HG03460 (cell line): ENCODE measurements at regions not wholly inside any gene's neighbourhood (a gene's known extent, or its start where the extent isn't known, plus 50 kb on each side); places are given as distances from the start of the nearest gene placed in this dataset.

Experiments
- ATAC-seq: cut with Tn5 transposase; IDR thresholded peaks from one replicate; pipeline ENCODE4 v1.9.1; 2021; ENCODE audit not compliant: unreplicated experiment

- ATAC-seq, result no peak
These were observed 575.5 kb upstream of the NDST4 start for GRCh38 chr4:115688961-115689360.

DNA sequence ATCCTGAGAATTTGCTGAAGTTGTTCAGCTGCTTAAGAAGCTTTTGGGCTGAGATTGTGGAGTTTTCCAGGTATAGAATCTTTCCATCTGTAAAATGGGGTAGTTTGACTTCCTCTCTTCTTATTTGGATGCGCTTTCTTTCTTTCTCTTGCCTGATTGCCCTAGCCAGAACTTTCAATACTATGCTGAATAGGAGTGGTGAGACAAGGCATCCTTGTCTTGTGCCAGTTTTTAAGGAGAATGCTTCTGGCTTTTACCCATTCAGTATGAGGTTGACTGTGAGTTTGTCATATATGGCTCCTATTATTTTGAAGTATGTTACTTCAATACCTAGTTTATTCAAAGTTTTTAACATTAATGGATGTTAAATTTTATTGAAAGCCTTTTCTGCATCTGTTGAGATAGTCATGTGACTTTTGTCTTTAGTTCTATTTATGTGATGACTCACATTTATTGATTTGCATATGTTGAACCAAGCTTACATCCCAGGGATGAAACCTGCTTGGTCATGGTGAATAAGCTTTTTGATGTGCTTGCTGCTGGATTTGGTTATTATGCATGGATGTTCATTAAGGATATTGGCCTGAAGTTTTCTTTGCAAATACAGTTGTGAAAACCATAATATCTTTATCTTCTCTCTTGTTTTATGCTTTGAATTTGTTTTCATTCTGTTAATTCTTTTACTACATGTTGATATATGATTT, 573.8 kb upstream of the NDST4 start:
- ATAC-seq, result no peak

- no peak for ATAC-seq
These were observed 565.1 kb upstream of the NDST4 start for GRCh38 chr4:115678425-115678941.

GRCh38 chr4:115675719-115676118, 562.3 kb upstream of the NDST4 start:
- no peak for ATAC-seq

GRCh38 chr4:115674485-115674884, 561.1 kb upstream of the NDST4 start:
- ATAC-seq, result no peak

DNA sequence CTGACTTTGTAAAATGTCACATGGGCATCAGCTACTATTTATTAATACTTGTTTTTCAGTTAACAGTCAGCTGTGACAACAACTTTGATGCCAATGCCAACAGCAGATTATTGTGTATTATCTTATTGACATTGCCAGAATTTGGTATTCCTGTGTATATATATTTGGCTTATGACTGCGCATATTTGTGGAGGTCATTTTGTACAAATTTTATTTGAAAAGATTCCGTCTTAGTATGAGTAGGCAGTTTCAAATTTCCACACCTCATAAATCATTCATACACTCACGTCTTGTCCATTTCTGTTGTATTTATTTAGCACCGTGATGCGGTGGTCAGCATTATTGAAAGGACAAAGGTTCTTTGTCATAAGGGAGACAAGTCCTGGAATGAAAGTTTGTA, 558.2 kb upstream of the NDST4 start:
- no peak for ATAC-seq

DNA sequence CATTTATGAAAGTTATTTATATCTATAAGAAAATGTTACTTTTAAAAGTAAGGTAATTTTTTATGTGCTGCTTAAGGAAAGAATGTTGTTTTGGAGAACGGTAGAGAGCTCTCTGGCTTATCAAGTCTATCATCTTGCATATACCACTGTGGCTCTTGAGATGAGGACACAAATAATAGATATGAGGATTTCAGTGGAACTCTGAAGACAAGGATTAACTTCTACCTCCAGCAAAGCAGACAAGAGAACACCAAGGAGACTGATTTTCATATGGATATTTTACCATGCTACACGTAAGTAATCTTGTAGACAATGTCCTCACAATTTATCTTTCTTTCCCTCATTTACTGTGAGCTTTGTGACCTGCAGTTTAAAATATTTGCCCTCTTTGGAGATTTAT, 557.5 kb upstream of the NDST4 start:
- no peak for ATAC-seq

- ATAC-seq, result no peak
These were observed 555.0 kb upstream of the NDST4 start for GRCh38 chr4:115668396-115668795.

DNA sequence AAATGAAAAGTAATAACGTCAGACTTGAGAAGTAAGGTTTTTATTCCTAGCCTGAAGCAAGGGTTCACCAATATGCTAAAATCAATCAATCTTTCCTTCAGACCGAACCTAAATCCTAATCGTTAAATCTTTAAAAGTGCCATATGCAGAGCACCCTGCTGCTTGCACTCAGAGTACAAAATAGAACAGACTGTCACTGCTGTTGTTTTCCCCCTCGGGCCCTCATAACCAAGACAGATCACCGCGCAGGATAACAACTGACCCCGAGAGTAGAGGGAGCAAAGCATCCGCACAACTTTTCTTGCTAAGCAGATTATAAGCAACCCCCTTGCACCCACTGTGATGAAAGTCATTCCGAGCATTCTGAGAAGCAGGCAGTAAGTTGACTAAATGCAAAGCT, 550.9 kb upstream of the NDST4 start:
- ATAC-seq, result no peak

GRCh38 chr4:115660465-115660864, 547.0 kb upstream of the NDST4 start:
- no peak for ATAC-seq

GRCh38 chr4:115657991-115658650, 544.7 kb upstream of the NDST4 start:
- no peak for ATAC-seq

DNA sequence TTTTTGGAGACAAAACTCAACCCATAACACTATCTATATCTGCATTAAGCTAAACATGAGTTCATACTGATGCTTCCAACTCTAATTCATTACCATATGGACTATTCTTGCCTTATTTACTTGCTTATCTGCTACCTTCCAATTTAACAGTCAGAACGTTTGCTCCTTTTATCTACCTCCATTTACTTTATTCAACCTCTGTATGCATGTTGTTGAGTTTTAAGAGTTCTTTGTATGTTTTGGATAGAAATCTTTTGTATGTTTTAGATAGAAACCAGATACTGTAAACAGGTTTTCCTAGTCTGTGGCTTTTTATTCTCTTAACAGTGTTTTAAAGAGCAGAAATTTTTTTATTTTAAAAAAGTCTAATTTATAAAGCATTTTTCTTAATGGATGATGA, 542.2 kb upstream of the NDST4 start:
- ATAC-seq, result no peak

- ATAC-seq, result no peak
These were observed 535.4 kb upstream of the NDST4 start for GRCh38 chr4:115648786-115649185.

DNA sequence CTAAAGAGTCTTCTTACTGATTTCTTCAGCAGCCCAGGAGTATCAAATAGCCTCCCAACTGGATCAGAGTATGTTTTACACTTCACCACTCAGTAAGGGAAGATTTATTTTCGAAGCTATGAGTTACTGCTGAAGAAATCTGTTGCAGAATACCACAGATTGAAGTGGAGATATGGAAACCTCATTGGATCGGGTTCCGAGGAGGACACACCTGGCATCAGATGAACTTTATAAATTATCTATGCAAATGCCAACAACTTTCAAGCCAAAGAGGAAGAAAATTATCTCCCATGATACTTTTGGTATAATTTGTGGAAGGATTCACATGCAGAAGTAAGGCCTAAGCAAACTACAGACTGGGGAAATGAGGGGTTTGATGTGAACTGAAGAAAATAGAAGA, 515.9 kb upstream of the NDST4 start:
- ATAC-seq, result no peak

DNA sequence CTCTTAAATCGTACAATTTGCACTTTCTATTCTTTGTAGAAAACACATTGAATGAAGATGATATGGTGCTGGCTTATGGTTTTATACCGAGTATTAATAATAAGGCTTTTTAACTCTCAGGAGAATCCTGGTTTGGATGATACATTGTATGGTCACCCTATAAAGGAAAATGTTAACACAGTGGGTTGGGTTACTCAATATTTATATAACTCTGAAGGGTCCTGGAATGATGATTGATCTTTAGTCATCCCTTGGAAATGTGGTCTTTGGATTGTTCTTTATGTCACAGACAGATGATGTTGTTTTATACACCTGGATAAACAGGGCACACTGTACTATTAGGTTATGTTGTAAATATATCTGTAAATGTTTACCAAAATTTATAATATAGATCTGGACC, 496.2 kb upstream of the NDST4 start:
- ATAC-seq, result no peak

DNA sequence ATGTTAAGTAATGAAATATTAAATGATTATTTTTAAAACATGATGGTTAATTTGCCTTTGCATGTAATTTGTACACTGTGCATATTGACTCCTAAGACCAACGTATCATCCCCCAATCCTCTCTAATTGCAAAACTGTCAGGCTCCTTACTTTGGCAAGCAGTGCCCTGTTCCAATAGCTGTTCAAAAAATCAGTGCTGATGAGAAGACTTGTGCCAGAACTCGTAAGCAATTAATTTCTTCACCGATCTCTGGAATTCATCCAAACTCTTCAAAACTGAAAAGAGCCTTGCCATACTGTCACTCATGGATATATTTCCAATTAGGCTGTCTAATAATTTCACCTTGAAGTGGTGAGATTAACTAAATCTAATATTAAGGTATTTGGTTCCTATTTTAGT, 493.9 kb upstream of the NDST4 start:
- no peak for ATAC-seq

DNA sequence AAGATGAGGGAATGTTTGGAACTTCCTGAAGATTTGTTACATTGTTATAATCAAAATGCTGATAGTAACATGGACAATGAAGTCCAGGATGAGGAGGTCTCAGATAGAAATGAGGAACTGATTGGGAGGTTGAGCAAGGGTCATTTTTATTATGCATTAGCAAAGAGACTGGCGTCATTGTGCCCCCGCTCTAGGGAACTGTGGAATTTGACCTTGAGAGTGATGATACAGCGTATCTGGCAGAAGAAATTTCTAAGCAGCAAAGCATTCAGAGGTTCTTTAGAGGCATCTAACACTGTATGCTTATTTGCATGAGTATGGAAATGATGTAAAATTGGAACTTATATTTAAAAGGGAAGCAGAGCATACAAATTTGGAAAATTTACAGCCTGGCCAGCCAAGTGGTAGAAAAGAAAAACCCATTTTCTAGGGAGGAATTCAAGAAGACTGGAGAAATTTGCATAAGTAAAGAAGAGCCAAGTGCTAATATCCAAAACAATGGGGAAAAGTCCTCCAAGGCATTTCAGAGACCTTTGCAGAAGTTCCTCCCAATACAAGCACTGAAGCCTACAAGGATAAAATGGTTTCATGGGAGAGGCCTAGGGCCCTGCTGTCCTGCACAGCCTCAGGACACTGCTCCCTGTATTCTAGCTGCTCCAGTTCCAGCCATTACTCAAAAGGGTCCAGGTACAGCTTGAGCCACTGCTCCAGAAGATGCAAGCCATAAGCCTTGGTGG, 483.0 kb upstream of the NDST4 start:
- no peak for ATAC-seq

DNA sequence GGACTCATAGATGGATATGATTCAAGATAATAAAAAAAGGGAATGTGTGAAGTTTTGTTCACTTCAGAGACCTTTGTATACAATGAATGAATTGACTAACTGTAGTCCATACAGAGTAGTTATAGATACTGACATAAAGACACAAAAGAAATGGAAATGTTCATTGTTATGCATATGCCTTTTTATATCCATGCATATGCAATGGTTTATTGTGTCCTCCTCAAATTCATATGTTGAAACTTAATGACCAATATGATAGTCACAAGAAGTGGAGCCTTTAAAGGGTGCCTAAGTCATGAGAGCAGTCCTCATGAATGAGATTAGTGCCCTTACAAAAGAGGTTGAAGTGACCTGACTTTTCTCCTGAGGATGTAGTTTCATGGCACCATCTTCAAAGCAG, 467.5 kb upstream of the NDST4 start:
- no peak for ATAC-seq

GRCh38 chr4:115575851-115576250, 462.4 kb upstream of the NDST4 start:
- ATAC-seq, result no peak

GRCh38 chr4:115562506-115562905, 449.1 kb upstream of the NDST4 start:
- no peak for ATAC-seq

DNA sequence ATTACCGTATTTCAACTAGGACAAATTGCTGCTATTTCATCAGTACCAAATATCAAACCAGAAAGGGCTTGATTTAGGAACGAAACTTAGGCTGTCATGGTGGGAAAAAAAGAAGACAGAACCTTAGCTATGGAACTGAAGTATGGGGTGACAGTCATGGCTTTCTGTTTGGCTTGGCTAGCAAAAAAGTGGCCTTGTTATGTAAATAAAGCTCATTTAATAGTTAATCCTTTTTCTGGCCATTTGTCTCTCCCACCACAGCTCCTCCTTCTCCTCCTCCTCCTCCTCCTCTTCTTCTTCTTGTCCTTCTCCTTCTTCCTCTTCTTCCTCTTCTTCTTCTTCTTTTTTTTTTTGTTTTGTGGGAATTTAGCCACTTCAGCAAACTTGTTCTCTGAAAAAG, 434.7 kb upstream of the NDST4 start:
- no peak for ATAC-seq

GRCh38 chr4:115537387-115537786, 424.0 kb upstream of the NDST4 start:
- no peak for ATAC-seq
